ENCODE measurements at regions not wholly inside any gene's neighbourhood (a gene's known extent, or its start where the extent isn't known, plus 50 kb on each side); places are given as distances from the start of the nearest gene placed in this dataset.

GRCh38 chr9:87189006-87189405 is 241.7 kb upstream of the GAS1 start:
- TF ChIP-seq, protein P1, sequence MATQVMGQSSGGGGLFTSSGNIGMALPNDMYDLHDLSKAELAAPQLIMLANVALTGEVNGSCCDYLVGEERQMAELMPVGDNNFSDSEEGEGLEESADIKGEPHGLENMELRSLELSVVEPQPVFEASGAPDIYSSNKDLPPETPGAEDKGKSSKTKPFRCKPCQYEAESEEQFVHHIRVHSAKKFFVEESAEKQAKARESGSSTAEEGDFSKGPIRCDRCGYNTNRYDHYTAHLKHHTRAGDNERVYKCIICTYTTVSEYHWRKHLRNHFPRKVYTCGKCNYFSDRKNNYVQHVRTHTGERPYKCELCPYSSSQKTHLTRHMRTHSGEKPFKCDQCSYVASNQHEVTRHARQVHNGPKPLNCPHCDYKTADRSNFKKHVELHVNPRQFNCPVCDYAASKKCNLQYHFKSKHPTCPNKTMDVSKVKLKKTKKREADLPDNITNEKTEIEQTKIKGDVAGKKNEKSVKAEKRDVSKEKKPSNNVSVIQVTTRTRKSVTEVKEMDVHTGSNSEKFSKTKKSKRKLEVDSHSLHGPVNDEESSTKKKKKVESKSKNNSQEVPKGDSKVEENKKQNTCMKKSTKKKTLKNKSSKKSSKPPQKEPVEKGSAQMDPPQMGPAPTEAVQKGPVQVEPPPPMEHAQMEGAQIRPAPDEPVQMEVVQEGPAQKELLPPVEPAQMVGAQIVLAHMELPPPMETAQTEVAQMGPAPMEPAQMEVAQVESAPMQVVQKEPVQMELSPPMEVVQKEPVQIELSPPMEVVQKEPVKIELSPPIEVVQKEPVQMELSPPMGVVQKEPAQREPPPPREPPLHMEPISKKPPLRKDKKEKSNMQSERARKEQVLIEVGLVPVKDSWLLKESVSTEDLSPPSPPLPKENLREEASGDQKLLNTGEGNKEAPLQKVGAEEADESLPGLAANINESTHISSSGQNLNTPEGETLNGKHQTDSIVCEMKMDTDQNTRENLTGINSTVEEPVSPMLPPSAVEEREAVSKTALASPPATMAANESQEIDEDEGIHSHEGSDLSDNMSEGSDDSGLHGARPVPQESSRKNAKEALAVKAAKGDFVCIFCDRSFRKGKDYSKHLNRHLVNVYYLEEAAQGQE (IDR thresholded peaks at IDR 0.05; ENCODE audit: insufficient read depth in 1 of 2, low read depth in 2 of 2, low read length in 2 of 2), result no peak
- TF ChIP-seq TAF1 (IDR thresholded peaks at IDR 0.05; ENCODE audit: borderline replicate concordance, insufficient read depth, low read length) (no peak), POLR2AphosphoS5 (IDR thresholded peaks at IDR 0.05; ENCODE audit: low read depth, low read length) (no peak), FOXP2 (optimal IDR thresholded peaks at IDR 0.05; ENCODE audit: borderline replicate concordance, extremely low read depth, extremely low read length, insufficient read depth) (no peak), SIN3A (IDR thresholded peaks at IDR 0.05; ENCODE audit: borderline replicate concordance, insufficient read depth, low read length) (no peak)

DNA sequence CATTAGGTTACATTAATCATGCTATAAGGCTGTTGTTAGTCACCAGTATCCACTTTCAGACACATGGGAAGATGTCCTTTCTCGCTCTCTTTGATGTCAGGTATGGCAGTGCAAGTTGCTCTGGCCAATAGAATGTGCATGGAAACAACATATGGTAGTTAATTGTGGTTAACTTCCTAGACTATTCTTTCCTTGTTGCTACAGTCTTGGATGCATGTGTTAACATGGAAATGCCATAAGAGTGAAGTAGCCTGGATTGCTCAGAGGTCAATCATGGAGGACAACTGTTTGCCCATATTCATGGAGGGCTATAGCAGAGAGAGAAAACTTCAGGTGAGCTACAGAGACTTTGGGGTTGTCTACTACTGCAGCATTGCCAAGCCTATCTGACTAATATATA is 245.8 kb upstream of the GAS1 start:
- no peak for TF ChIP-seq FOXP2 (optimal IDR thresholded peaks at IDR 0.05; ENCODE audit: borderline replicate concordance, extremely low read depth, extremely low read length, insufficient read depth)

GRCh38 chr9:87193925-87194868 is 246.9 kb upstream of the GAS1 start:
- TF ChIP-seq SIN3A (IDR thresholded peaks at IDR 0.05; ENCODE audit: borderline replicate concordance, insufficient read depth, low read length) (no peak), FOXP2 (optimal IDR thresholded peaks at IDR 0.05; ENCODE audit: borderline replicate concordance, extremely low read depth, extremely low read length, insufficient read depth) (no peak), TAF1 (IDR thresholded peaks at IDR 0.05; ENCODE audit: borderline replicate concordance, insufficient read depth, low read length) (no peak), POLR2AphosphoS5 (IDR thresholded peaks at IDR 0.05; ENCODE audit: low read depth, low read length) (no peak)
- TF ChIP-seq, protein P1 (IDR thresholded peaks at IDR 0.05; ENCODE audit: insufficient read depth in 1 of 2, low read depth in 2 of 2, low read length in 2 of 2), result no peak

GRCh38 chr9:87195306-87195705 is 248.0 kb upstream of the GAS1 start:
- TF ChIP-seq FOXP2 (optimal IDR thresholded peaks at IDR 0.05; ENCODE audit: borderline replicate concordance, extremely low read depth, extremely low read length, insufficient read depth) (no peak), TAF1 (IDR thresholded peaks at IDR 0.05; ENCODE audit: borderline replicate concordance, insufficient read depth, low read length) (no peak), SIN3A (IDR thresholded peaks at IDR 0.05; ENCODE audit: borderline replicate concordance, insufficient read depth, low read length) (no peak), POLR2AphosphoS5 (IDR thresholded peaks at IDR 0.05; ENCODE audit: low read depth, low read length) (no peak)
- TF ChIP-seq, protein P1 (IDR thresholded peaks at IDR 0.05; ENCODE audit: insufficient read depth in 1 of 2, low read depth in 2 of 2, low read length in 2 of 2), result no peak

DNA sequence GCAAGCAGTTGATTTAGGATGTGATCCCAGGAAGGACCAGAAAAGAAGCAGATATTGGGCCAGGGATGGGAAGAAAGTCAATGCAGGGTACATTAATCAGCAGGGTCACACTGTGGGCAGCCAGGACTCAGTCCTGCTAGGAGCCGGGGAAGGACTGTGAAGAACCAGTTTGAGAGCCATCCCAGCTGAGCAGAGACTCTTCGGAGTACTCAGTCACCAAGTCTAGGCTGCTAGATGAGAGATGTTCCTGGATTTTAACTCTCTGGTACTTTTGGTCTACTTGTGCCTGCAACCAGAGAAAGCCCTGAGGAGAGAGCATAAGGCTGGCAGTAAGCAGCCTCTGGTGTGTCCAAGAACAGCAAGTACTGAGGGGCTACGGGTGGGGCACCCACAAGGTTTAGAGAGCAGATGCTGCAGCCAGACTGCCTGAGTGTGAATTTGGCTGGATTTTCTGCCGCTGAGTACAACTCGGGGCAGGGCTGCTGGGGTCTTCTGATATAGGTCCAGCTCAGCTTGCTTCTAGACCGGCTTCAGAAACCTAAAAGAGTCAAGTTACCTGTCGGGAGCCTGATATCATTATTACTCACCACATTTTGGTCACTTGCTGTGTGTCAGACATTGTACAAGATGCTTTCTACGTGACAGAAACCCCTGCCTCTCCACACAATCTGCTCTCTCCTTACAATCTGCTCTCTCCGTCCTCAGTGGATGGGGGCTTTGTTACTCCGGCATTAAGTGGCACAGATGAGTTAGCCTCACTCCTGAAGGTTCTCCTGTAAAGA is 250.2 kb upstream of the GAS1 start:
- no peak for TF ChIP-seq POLR2AphosphoS5 (IDR thresholded peaks at IDR 0.05; ENCODE audit: low read depth, low read length)
- no peak for TF ChIP-seq FOXP2 (optimal IDR thresholded peaks at IDR 0.05; ENCODE audit: borderline replicate concordance, extremely low read depth, extremely low read length, insufficient read depth)
- TF ChIP-seq TAF1 (IDR thresholded peaks at IDR 0.05; ENCODE audit: borderline replicate concordance, insufficient read depth, low read length), result no peak
- TF ChIP-seq, protein P1 (IDR thresholded peaks at IDR 0.05; ENCODE audit: insufficient read depth in 1 of 2, low read depth in 2 of 2, low read length in 2 of 2), result no peak
- TF ChIP-seq SIN3A (IDR thresholded peaks at IDR 0.05; ENCODE audit: borderline replicate concordance, insufficient read depth, low read length), result no peak

Data from PFSK-1 (cell line).